ENCODE measurements at regions not wholly inside any gene's neighbourhood (a gene's known extent, or its start where the extent isn't known, plus 50 kb on each side); places are given as distances from the start of the nearest gene placed in this dataset.

- no peak for TF ChIP-seq CTCF (IDR thresholded peaks at IDR 0.05)
- TF ChIP-seq POLR2A (IDR thresholded peaks at IDR 0.05): no peak
Observed at GRCh38 chr3:59249004-59249403, 199.2 kb upstream of the CFAP20DC start.
